ENCODE measurements at regions not wholly inside any gene's neighbourhood (a gene's known extent, or its start where the extent isn't known, plus 50 kb on each side); places are given as distances from the start of the nearest gene placed in this dataset.

DNA sequence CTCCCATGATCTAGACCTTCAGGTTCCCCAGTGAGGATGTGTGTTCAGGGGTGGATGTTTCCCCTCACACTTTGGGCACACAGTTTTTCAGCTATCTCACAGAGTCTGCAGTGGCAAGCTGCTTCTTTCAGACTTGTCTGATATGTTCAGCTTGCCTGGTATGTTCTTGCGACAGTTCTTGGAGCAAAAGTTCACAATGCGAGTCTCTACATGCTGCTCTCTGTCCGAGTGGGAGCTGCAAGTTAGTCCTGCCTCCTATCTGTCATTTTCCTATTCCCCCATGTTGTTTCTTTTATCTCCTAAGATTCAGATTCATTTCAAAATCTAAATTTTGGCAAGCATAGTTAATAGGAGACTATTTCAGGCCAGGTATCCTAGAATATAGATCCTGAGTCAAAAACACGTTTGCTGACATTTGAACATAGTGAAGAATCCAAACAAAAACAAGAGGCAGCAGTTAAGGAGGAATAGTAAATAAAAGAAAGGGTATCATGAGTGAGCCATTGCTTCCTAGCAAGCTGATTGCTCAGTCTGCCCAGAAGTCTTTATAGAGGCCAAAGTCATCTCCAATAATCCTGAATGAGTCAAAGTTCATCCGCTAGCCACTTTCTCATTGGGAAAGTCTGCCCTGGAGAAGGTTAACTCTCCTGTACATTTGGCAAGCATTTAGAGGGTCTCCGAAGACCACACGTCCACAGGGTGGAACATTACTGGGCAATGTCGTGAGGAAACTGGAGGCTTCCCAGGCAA is 140.2 kb upstream of the MOCS1 start:
- DNase-seq (ENCODE audit: low read depth), result no peak

DNA sequence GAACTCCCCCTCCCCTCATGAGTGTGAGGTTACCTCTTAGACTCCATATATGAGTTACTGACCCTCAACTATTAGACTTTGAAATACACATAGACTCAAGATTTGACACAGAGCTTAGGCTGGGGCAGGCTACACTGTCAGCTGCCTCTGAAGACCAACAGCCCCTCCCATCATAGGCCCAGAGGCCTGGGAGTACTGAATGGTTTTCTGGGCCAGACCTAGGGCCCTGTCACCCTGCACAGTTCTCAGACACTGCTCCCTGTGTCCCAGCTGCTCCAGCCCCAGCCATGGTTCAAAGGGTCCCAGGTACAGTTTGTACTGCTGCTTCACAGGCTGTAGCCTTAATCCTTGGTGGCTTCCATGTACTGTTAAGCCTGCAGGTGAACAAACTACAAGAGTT is 132.1 kb upstream of the MOCS1 start:
- DNase-seq (ENCODE audit: low read depth), result no peak

DNA sequence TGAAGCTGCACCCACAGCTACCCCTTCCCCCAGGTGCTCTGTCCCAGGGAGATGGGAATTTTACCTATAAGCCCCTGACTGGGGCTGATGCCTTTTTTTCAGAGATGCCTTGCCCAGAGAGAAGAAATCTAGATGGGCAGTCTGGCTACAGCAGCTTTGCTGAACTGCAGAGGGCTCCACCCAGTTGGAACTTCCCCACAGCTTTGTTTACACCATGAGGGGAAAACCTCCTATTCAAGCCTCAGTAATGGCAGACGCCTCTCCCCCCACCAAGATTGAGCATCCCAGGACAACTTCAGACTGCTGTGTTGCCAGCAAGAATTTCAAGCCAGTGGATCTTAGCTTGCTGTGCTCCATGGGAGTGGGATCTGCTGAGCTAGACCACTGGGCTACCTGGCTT is 122.6 kb upstream of the MOCS1 start:
- no peak for DNase-seq (ENCODE audit: low read depth)

DNA sequence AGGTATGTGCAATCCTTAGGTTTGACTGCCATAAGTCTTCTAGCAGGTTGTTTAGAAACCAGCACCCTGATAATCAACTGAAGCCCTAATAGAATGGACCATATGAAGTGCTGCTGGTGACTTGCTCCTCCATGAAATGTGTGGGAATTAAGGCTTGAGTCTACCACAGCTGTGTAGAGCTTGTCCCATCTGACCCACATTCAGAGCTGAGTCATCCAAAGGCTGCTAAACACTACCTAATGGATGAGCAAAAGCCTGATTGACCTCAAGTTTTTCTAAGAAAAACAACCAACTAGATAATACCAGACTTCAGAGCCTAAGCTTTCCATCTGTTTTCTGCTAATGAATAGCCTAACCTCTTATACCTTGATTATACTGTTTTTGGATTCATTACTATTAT is 120.3 kb upstream of the MOCS1 start:
- no peak for DNase-seq (ENCODE audit: low read depth)

DNA sequence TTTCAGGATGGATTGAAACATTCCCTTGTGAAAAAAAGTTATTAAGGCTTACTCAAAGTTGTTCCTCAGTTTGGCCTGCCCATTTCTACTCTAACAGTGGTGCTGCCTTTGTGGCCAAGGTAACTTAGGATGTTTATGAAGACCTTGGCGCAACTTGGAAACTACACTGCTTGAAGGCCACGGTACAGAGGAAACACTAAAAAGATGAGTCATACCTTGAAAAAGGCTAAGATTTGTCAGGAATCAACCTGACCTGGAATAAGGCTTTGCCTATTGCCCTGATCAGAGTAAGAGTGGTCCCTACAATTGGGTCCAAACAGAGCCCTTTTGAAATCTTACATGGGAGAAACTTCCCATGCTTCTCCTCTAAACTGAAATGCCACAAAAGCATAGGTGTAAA is 119.9 kb upstream of the MOCS1 start:
- DNase-seq (ENCODE audit: low read depth), result no peak

DNA sequence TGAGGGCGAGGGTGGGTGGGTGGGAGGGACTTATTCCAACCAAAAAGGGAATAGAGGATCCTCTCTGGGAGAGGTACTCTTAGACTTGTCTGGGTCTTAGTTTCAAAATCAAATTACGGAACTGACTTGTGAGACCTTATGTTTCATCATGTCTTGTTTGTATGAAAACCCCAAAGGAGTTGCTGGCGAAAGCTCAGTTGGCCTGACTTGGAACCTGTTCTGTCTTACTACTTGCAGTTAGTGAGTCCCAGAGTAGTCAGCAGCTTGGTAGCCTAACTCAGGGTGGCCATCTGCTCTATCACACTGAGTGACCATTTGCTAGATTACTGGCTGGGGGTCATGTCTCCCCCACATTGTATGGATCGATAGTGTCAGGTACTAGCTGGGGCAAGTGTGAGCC is 114.9 kb upstream of the MOCS1 start:
- no peak for DNase-seq (ENCODE audit: low read depth)

DNA sequence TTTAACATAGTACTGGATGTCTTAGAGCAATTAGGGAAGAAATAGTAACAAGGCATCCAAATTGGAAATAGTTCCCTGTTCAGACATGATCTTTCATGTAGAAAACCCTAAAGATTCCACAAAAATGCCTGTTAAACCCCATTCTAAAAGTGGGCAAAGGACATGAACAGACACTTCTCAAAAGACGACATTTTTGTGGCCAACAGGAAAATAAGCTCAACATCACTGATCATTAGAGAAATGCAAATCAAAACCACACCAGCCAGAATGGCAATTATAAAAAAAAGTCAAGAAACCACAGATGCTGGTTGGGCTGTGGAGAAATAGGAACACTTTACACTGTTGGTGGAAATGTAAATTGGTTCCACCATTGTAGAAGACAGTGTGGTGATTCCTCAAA is 109.9 kb upstream of the MOCS1 start:
- DNase-seq (ENCODE audit: low read depth), result no peak

- no peak for DNase-seq (ENCODE audit: low read depth)
These were observed 108.0 kb upstream of the MOCS1 start for GRCh38 chr6:40042232-40042631.

GRCh38 chr6:40039042-40039441 is 104.8 kb upstream of the MOCS1 start:
- DNase-seq (ENCODE audit: low read depth), result no peak

- no peak for DNase-seq (ENCODE audit: low read depth)
These were observed 104.4 kb upstream of the MOCS1 start for GRCh38 chr6:40038626-40039025.

DNA sequence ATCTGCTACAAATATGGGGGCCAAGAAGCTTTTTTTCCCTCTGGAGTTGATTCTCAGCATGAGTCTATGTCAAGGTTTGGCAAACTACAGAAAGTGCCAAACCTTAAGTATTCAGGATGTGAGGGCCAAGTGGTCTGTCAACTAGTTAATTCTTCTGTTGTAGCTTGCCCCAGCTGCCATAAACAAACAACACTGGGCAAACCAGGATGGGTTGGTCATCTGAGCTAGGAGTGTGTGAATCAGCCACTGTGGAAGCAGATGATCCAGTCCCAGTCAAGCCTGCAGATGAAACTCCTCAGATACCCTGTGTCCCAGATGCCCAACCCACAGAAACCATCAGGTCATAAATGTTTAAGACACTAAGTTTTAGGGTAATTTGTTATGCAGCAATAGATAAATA is 103.0 kb upstream of the MOCS1 start:
- DNase-seq (ENCODE audit: low read depth), result no peak

- no peak for DNase-seq (ENCODE audit: low read depth)
These were observed 101.9 kb upstream of the MOCS1 start for GRCh38 chr6:40036186-40036585.

DNA sequence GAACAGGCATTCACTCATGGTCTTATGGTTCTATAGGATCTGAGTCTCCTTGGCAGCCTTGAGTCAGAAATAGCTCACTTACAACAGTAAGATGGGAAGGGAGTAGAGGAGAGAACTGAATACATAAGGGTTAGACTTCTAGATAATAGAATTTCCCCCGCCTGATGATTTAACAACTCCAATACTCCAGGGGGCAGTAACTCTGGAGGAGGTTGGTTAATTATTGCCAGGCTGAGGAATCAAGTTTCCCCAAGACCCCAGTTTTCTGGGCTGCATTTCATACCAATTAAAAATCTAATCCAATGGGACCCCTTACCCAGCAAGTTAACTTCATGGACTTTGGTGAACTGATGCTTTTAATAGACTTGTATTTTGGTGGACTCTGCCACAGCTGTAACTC is 94.2 kb upstream of the MOCS1 start:
- DNase-seq (ENCODE audit: low read depth), result no peak

DNA sequence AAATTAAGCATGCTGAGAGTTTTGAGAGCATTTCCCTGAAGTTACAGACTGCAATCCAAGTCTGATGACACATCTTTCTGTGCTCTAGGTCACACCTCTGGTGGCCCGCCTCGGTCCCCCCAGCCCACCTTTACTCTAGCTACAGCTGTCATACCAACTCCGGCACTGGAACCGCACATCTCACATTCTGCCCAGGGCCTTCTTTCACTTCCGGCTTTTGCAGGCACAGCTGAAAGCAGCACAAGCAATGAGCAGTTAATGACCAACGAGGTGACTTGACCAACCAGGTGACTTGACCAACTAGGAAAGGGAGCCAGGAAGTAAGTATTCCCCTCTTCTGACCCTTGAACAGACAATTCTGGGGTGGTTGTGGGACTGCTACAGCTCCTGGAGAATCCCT is 88.6 kb upstream of the MOCS1 start:
- DNase-seq (ENCODE audit: low read depth), result no peak

- DNase-seq (ENCODE audit: low read depth), result no peak
These were observed 85.9 kb upstream of the MOCS1 start for GRCh38 chr6:40020166-40020565.

GRCh38 chr6:40015530-40015929 is 81.3 kb upstream of the MOCS1 start:
- no peak for DNase-seq (ENCODE audit: low read depth)

DNA sequence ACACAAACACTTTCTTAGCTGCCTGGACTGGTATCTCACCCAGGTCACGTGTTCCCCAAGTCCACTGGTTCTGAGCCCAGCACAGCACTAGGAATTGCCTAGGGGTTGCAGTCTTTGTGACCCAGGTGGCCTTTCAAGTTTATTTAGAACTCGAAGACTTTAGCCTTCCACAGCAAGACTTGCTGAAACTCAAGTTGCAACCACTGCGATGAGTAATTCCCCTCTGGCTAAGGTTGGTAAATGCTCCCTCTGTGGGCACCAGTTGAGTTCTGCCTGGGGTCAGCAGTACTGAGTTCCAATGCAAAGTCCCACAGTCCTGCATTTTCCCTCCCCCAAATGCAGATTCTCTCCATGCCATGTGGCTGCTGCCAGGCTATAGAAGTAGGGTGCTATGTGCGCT is 77.6 kb upstream of the MOCS1 start:
- no peak for DNase-seq (ENCODE audit: low read depth)

DNA sequence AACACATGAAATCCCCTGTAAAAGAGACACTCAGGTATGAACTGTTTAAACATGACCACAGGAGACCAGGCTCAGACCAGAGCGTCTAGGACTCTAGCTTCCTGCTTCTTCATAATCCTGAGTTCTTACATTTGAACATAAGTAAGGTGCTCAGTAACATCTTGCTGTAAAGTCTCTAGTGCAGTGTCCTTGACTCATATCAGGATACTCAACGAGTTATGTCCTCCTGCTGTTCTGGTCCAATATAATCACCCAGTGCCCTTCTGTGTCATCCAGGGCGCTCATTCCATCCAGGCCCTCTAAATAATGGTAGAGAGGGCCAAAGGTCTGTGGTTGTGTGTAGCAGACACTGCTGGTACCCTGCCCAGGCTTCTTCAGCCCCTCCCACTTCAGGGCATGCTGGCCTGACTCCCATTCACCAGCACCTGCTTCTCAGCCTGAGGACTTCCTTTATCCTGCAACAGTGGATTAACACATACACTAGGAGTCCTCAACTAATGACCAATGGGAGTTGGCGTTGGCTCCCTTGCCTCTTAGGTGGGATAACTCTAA is 66.8 kb upstream of the MOCS1 start:
- DNase-seq (ENCODE audit: low read depth), result no peak

DNA sequence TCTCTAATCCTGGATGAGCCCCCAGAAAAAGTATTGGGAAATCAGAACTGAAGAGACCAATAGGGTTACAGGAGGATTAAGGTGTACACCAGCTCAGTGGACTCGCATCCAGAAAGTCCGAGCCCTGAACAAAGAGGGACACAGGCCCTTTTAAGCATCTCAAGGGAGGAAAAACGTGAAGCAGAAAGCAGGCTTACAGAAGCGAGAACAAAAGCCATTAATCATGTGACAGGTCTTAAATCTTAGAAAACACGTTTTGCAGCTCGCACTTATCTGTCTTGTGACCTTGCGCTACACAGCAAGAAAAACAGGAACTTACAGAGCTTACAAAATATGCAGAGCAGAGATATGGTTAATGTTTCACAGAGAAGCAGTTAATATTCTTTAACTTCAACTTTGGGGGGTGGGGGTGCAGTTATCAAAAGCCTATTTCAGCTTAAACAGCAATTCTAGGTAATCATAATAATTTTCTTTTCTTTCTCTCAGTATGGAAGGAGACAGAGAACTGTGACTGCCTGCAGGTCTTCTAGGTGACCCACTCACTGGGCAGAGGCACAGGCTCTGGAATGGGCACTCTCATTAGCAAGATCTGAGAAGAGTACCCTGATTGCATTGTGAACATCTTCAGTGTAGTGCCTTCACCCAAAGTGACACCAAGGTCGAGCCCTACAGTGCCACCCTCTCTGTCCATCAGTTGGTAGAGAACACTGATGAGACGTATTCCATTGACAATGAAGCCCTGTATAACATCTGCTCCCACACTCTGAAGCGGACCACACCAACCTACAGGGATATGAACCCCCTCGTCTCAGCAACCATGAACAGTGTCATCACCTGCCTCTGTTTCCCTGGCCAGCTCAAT is 65.0 kb upstream of the MOCS1 start:
- DNase-seq (ENCODE audit: low read depth), result no peak

DNA sequence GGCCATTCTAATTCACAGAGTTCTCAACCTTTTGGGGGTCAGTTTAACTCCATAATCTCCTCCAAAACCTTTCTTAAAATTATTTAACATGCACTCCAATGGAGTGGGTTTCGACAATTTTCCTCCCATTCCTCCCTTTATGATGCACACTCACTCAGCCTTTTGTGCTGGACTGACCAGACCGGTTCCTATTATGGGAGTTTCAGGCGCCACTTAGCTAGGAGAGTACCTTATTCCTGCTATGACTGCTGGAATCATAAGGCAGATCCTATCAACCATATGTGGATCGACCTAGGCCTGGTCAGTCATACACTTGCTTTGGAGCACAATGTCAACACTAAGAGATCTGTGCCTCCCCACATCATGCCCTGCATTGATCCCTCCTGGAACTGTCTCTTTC is 63.9 kb upstream of the MOCS1 start:
- DNase-seq (ENCODE audit: low read depth), result no peak

GRCh38 chr6:39997101-39997635 is 62.9 kb upstream of the MOCS1 start:
- no peak for DNase-seq (ENCODE audit: low read depth)

DNA sequence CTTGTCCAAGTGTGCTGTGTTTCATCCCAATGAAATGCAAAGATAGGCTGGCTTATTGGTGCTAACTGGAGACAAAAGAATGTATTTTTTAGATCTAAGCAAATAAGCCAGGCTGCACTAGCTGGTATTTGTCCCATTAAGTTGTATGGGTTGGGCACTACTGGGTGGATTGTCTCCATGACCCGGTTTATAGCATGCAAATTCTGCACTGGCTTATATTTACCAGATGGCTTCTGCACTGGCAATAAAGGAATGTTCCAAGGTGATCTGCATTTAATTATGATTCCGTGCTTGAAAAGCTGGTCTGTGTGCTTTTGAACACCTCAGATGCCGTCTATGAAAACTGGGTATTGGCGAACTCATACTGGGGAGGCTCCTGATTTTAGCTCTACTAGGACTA is 61.4 kb upstream of the MOCS1 start:
- no peak for DNase-seq (ENCODE audit: low read depth)

Measured in iris pigment epithelial cell (primary cell).